HEK293 (cell line): ENCODE measurements at regions not wholly inside any gene's neighbourhood (a gene's known extent, or its start where the extent isn't known, plus 50 kb on each side); places are given as distances from the start of the nearest gene placed in this dataset.

Source experiments
- GLIS1 ChIP-seq: fragments of 450-650 bp; formaldehyde crosslinking; IDR thresholded peaks from 2 replicates; pipeline ENCODE4 v1.5.1; 2016; ENCODE audit warnings: missing biosample characterization, missing genetic modification characterization
- YY1 ChIP-seq: fragments of 450-650 bp; formaldehyde crosslinking; IDR thresholded peaks from 2 replicates; pipeline ENCODE4 v1.5.1; 2018; ENCODE audit warnings: missing biosample characterization, missing genetic modification characterization
- ZBTB7A ChIP-seq: fragments of 450-650 bp; formaldehyde crosslinking; IDR thresholded peaks from 2 replicates; pipeline ENCODE4 v1.5.1; 2016; ENCODE audit warnings: low read depth, missing biosample characterization, missing genetic modification characterization
- ZNF747 ChIP-seq: fragments of 450-650 bp; formaldehyde crosslinking; IDR thresholded peaks from 2 replicates; pipeline ENCODE4 v1.5.1; 2016; ENCODE audit warnings: missing biosample characterization, missing genetic modification characterization
- ZNF76 ChIP-seq: fragments of 450-650 bp; formaldehyde crosslinking; IDR thresholded peaks from 2 replicates; pipeline ENCODE4; 2016; ENCODE audit warnings: low read depth, missing biosample characterization, missing genetic modification characterization, borderline replicate concordance
- TF ChIP-seq, protein P1 (sequence below): fragments of 450-650 bp; formaldehyde crosslinking; IDR thresholded peaks from 2 replicates; pipeline ENCODE4 v1.5.1; 2016; ENCODE audit warnings: missing biosample characterization, missing genetic modification characterization

DNA sequence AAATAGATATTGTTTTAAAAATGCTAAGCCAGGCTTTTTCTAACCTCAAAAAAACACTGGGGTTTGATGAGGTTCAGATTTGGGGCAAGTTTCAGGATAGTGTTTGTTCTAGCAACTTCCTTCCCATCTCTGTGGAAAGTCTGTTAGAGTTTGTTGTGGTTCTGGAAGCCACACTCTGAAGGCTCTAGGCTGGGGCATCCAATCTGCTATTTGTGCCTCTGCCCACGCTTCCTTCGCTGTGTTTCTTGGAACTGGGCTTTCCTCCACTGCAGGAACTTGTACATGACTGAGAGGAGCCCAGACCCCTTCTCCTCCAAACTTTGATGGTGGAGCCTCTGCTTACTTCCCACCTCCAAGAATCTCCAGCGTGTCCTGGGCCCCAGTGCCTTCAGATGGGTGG, 108.5 kb upstream of the SLC25A13 start:
- TF ChIP-seq, protein P1, sequence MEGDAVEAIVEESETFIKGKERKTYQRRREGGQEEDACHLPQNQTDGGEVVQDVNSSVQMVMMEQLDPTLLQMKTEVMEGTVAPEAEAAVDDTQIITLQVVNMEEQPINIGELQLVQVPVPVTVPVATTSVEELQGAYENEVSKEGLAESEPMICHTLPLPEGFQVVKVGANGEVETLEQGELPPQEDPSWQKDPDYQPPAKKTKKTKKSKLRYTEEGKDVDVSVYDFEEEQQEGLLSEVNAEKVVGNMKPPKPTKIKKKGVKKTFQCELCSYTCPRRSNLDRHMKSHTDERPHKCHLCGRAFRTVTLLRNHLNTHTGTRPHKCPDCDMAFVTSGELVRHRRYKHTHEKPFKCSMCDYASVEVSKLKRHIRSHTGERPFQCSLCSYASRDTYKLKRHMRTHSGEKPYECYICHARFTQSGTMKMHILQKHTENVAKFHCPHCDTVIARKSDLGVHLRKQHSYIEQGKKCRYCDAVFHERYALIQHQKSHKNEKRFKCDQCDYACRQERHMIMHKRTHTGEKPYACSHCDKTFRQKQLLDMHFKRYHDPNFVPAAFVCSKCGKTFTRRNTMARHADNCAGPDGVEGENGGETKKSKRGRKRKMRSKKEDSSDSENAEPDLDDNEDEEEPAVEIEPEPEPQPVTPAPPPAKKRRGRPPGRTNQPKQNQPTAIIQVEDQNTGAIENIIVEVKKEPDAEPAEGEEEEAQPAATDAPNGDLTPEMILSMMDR (tag by site-specific recombination) = no peak
- TF ChIP-seq ZNF76 (tag by site-specific recombination) (no peak), GLIS1 (no peak), ZNF747 (tag by site-specific recombination) (no peak), ZBTB7A (tag by site-specific recombination) (no peak), YY1 (tag by site-specific recombination) (no peak)
